ENCODE measurements at regions not wholly inside any gene's neighbourhood (a gene's known extent, or its start where the extent isn't known, plus 50 kb on each side); places are given as distances from the start of the nearest gene placed in this dataset.

GRCh38 chrX:150216716-150217115 is 146.4 kb upstream of the MAMLD1 start:
- TF ChIP-seq CTCF (IDR thresholded peaks at IDR 0.05): no peak
- TF ChIP-seq POLR2A (IDR thresholded peaks at IDR 0.05): no peak
